NCI-H187 treated with DMSO at 0.1 percent for 48 hours (cell line): ENCODE measurements at regions not wholly inside any gene's neighbourhood (a gene's known extent, or its start where the extent isn't known, plus 50 kb on each side); places are given as distances from the start of the nearest gene placed in this dataset.

Source experiments
- DNase-seq: peaks from one replicate; lab custom pipeline; 2025; lab: John Stamatoyannopoulos, UW

DNA sequence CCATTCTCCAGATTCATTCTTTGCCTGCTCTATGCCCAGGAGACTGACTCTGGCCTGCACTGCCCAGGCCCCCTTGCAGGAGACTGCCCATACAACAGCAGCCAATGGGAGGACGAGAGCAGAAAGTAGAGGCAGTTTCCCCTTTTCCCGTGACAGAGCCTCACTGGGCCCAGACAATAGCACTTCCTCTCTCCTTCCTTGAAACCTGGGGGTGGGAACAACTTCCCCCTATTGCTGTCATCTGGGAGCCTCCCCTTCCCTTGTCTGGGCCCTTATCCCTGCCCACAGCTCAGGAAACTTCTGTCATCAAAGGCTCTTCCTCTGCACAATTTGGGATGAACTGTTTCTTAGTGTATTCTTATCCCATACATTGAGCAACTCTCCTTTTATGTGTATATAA, 60.8 kb upstream of the KCNJ15 start:
- DNase-seq = no peak

DNA sequence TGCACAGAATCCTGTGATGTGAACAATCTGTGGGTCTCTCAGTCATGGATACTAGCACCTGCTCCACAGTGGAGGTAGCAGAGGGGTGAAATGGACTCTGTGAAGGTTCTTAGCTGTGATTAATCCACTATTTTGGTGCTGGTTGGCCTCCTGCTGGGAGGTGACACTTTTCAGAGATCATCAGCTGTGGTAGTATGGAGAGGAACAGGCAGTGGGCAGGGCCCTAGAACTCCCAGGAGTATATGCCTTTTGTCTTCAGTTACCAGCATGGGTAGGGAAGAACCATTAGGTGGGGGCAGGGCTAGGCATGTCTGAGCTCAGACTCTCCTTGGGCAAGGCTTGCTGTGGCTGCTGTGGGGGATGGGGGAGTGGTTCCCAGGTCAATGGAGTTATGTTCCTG, 54.0 kb upstream of the KCNJ15 start:
- no peak for DNase-seq

DNA sequence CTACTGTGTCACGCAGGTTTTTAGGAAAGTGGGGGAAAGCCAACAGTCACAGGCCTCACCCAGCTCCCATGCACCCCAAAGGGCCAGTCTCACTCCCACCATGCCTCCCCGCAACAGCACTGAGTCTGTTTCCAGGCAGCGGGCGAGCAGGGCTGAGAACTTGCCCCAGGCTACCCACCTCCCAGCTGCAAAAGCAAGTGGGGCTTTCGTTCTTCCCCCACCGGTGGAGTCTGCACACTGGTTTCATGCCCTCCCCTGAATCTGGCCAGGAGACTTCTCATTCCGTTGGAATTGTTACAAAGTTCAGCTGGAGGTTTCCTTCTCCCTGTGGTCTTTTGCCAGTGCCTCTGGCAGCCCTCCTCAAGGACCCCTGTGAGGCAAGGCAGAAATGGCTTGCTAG, 53.6 kb upstream of the KCNJ15 start:
- DNase-seq = no peak

DNA sequence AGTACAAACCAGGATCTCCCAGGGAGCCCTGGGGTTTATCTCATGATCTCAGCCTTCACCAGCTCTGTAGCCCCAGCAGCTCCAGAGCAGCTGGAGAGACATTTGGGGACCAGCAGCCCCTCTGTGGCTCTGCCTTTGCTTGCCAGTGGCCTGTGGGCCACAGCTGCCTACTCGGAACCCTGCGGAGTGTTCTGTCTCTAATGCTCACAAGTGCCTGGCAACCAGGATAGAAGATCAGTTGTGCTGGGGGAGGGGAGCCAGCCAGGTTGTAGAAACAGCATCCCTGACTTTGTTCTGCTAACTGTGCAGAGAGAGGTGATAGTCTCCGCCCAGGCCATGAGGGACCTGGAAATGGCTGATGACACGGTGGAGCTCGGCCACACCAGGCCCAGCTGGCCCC, 50.9 kb upstream of the KCNJ15 start:
- DNase-seq = no peak

DNA sequence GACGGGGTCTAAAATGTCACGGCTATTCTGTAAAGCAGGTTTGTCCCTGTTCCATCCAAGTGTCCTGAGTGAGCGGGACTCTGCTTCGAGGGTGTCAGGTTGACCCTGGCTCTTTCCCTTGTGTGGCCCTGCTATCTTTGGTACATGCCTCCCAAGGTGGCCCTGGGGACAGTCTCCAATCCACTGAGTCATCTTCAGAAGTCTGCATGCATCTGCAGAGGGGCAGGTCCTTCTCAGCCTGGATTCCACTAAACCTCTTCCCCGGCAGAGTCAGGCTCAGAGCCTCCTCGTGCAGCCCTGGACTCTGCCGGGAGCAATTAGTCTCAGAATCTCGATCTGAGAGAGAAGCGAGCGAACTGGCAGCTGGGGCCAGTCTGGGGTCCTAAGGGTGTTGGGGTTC, 50.1 kb upstream of the KCNJ15 start:
- no peak for DNase-seq
